22Rv1 (cell line): ENCODE measurements at regions not wholly inside any gene's neighbourhood (a gene's known extent, or its start where the extent isn't known, plus 50 kb on each side); places are given as distances from the start of the nearest gene placed in this dataset.

Experiments used
- H3K27ac ChIP-seq: fragments of 450-650 bp; 2 replicates; pipeline ENCODE4 v1.5.1; 2017
- ZFX ChIP-seq: fragments of 450-650 bp; IDR thresholded peaks from 2 replicates; pipeline ENCODE4 v1.6.1; 2017; ENCODE audit warnings: antibody characterized with exemption, borderline replicate concordance
- TF ChIP-seq, protein P1 (sequence below): fragments of 450-650 bp; IDR thresholded peaks from 2 replicates; pipeline ENCODE4 v1.5.1; 2017; ENCODE audit warnings: mild to moderate bottlenecking

DNA sequence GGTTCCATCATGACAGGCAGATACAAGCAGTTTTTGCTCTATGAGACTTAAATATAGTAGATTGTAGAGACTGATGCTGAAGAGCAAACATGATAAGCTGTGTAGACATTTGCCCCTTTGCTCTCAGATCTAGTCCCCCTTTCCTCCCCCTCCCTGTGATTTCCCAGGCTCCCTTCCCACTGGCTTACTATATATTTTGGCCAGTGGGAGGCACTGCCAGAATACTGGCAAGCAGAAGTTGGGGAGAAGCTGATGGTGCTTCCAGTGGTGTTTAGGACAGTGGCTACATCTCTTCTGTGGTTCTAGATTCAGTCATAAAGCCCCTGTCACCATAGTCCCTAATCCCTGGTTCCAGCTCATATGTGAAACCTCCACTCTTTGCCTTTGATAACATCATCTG, 156.1 kb upstream of the STEAP4 start:
- TF ChIP-seq ZFX: no peak
- TF ChIP-seq, protein P1, sequence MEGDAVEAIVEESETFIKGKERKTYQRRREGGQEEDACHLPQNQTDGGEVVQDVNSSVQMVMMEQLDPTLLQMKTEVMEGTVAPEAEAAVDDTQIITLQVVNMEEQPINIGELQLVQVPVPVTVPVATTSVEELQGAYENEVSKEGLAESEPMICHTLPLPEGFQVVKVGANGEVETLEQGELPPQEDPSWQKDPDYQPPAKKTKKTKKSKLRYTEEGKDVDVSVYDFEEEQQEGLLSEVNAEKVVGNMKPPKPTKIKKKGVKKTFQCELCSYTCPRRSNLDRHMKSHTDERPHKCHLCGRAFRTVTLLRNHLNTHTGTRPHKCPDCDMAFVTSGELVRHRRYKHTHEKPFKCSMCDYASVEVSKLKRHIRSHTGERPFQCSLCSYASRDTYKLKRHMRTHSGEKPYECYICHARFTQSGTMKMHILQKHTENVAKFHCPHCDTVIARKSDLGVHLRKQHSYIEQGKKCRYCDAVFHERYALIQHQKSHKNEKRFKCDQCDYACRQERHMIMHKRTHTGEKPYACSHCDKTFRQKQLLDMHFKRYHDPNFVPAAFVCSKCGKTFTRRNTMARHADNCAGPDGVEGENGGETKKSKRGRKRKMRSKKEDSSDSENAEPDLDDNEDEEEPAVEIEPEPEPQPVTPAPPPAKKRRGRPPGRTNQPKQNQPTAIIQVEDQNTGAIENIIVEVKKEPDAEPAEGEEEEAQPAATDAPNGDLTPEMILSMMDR: no peak
- no peak overlapping the region for H3K27ac ChIP-seq

DNA sequence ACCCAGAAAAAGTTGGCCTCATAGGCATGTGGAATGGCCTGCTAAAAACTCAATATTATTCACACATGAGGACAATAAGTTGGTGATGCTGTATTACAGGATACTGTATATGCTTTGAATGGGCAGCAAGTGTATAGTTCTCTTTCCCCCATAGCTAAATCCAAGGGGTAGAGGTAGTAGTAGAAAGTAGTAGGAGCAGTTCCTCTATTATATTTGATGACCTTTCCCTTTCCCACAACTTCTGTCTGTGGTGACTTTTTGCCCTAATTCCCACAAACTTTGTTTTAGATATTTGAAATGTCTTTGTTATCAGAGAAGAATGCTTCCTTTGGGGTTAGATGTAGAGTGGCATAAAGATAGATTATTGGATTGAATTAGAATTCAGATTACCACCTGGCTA, 154.0 kb upstream of the STEAP4 start:
- TF ChIP-seq, protein P1: no peak
- no peak for TF ChIP-seq ZFX
- no peak overlapping the region for H3K27ac ChIP-seq

DNA sequence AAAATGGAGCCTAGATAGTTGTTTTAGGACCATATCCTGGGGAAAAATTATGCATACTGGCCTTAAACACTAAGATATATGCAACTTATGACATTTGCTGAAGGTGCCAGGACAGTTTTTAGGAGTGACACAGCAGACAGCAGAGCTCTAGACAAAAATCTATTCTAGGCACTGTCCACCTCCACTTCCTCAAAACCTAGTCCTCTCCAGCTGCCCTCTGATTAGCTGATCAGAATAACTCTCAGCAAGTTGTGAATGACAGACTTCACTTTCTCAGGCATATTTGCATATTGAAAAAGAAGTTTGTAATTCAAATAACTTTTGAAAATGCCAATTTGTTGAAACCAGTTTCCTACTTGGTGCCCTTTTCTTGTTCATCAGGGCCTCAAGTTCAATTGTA, 152.3 kb upstream of the STEAP4 start:
- H3K27ac ChIP-seq: no peak overlapping the region
- TF ChIP-seq, protein P1: no peak
- TF ChIP-seq ZFX: no peak

DNA sequence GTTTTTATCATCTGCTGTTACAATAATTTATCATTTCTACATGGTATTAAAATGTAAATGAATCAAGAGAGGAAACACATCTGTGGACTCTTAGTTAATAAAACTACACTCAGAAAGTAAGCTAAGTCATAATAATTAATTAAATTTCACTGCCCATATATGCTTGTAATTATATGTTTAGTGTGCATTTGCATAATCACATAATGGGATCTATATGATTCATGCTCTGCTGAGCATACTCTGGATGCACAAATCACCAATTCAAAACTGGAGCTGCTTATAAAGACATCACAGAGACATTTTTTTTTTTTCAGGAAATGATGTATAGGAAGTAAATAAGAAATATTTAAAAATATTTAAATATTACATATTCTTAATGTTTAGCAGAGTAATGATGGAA, 151.6 kb upstream of the STEAP4 start:
- H3K27ac ChIP-seq: no peak overlapping the region
- TF ChIP-seq, protein P1: no peak
- TF ChIP-seq ZFX: no peak

DNA sequence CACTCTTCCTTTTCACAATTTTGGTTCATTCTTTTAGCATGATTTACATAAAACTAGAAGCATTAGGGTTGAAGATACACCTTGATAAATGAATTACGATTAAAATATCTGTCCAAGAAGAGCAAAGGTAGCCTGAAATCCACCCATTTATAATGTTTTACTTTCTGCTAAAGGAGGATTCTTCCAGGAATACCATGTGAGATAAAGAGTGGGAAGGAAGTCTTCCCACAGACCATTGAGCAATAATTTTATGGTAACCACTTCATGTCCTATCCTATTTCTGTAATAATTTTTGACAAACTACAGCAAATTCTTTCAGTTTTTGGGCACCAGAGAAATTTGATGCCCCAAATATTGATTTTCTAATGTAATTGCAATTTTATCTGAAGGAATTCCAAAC, 150.6 kb upstream of the STEAP4 start:
- TF ChIP-seq ZFX: no peak
- TF ChIP-seq, protein P1: no peak
- H3K27ac ChIP-seq: no peak overlapping the region

DNA sequence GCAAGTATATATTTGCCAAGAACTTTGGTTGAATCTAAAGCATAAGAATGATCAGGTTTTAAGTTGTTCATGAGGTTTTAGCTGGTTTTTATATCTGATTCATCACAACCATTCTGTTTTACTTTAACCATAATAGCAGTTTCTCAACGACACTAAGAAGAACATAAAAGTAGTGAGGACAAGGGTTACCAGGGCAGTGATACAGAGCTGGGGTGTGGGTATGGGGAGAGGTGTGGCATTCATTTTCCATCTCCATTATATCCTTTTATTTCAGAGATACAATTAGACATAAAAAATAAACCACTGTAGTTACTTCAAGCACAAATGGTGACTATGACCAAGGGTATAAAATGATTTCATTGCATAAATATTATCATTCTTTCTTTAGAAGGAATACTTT, 149.8 kb upstream of the STEAP4 start:
- TF ChIP-seq, protein P1: no peak
- TF ChIP-seq ZFX: no peak
- H3K27ac ChIP-seq: no peak overlapping the region

DNA sequence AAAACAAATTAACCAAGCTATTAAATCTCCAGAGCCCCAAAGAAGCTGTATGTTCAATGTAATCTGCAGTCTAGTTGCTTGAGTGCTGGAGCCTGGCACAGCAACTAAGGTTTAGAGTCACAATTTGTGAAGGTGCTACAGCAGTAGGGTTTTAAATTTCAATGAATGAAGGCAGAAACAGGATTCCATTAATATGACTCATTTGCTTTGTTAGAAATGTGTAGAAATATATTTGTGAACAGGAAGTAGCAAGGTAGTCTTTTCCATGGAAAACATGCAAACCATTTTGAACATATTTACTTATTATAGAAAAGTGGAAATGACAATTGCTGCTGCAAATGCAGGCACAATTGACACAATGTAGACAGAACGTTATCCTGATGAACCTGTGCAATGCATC, 149.0 kb upstream of the STEAP4 start:
- no peak overlapping the region for H3K27ac ChIP-seq
- TF ChIP-seq ZFX: no peak
- TF ChIP-seq, protein P1: no peak
